ENCODE measurements at regions not wholly inside any gene's neighbourhood (a gene's known extent, or its start where the extent isn't known, plus 50 kb on each side); places are given as distances from the start of the nearest gene placed in this dataset.

- Histone ChIP-seq H3K4me2 (ENCODE audit: insufficient read depth, low read length) (no peak overlapping the region), H3K9me3 (replicated peaks; ENCODE audit: control insufficient read depth, insufficient read depth, low read depth, low read length) (no peaks in the 10 kb centered on the region), H2AFZ (ENCODE audit: low read depth, low read length) (no peak overlapping the region), H3K4me3 (no peak overlapping the region), H3K36me3 (ENCODE audit: control insufficient read depth, insufficient read depth, low read length) (no peaks in the 10 kb centered on the region), H3K79me2 (ENCODE audit: control insufficient read depth, insufficient read depth, low read length) (no peaks in the 10 kb centered on the region), H3K4me1 (replicated peaks in 1 of 2; ENCODE audit: control insufficient read depth in 2 of 2, insufficient read depth in 2 of 2, low read length in 2 of 2) (no peaks in the 10 kb centered on the region), H3K27ac (ENCODE audit: extremely low read depth, low read depth, low read length) (no peak overlapping the region), H4K20me1 (replicated peaks; ENCODE audit: control insufficient read depth, insufficient read depth, low read length) (no peaks in the 10 kb centered on the region), H3K27me3 (ENCODE audit: control insufficient read depth in 2 of 2, insufficient read depth in 2 of 2, low read length in 2 of 2) (no peaks in the 10 kb centered on the region), H3K9me1 (ENCODE audit: control insufficient read depth, insufficient read depth, low read length) (no peaks in the 10 kb centered on the region), H3K9ac (ENCODE audit: insufficient read depth in 1 of 2, low read depth in 2 of 2, low read length in 2 of 2) (no peak overlapping the region)
- in situ Hi-C loops (cut with MboI) = no loop called here
- 0% methylated on average over 2 of the region's 2 CpGs for WGBS (ENCODE audit: insufficient coverage, low coverage, missing lambda C conversion rate)
- BruUV-seq (replicated peaks) = no TSS peak
- intact Hi-C loops (cut with micrococcal nuclease) = no loop called here
- POLR2A ChIA-PET = no interaction called here
- ATAC-seq (no peak), DNase-seq (ENCODE audit: extremely low read depth in 1 of 4, low spot score in 3 of 4) (no peak), FAIRE-seq (no peak)
- TF ChIP-seq KDM2B (CRISPR knock-in tag; IDR thresholded peaks at IDR 0.05) (no peak), HOXB6 (CRISPR knock-in tag; IDR thresholded peaks at IDR 0.05; ENCODE audit: borderline replicate concordance) (no peak), HEY1 (CRISPR knock-in tag; IDR thresholded peaks at IDR 0.05; ENCODE audit: borderline replicate concordance) (no peak), ATF6 (CRISPR knock-in tag; IDR thresholded peaks at IDR 0.05) (no peak), SMAD4 (CRISPR knock-in tag; conservative IDR thresholded peaks at IDR 0.05) (no peak), ZNF41 (CRISPR knock-in tag; conservative IDR thresholded peaks at IDR 0.05) (no peak)
- CTCF ChIA-PET (ENCODE audit: low intra/inter-chr PET ratio) = no interaction called here
Observed at GRCh38 chr20:12287575-12287974, 369.9 kb downstream of the BTBD3 start.
